ENCODE measurements at regions not wholly inside any gene's neighbourhood (a gene's known extent, or its start where the extent isn't known, plus 50 kb on each side); places are given as distances from the start of the nearest gene placed in this dataset.
"Not testable (repeated sequence)": the region's sequence is repeated elsewhere in the genome, so short reads cannot be mapped to it uniquely, and the experiment has no call there.

GRCh38 chrX:95165-95564 is 186.0 kb upstream of the PLCXD1 start:
- H3K36me3 Mint-ChIP-seq (ENCODE audit: low read depth); H3K9me3 Mint-ChIP-seq; H3K4me3 Mint-ChIP-seq; ATAC-seq; H3K27me3 Mint-ChIP-seq; H3K4me1 Mint-ChIP-seq; DNase-seq: not testable (repeated sequence)
- H3K27ac Mint-ChIP-seq, result peak overlapping the region; percentile 68

All from activated naive CD8-positive, alpha-beta T cell treated with anti-CD3 and anti-CD28 coated beads, Interleukin-2, amount 50 U/mL, for 24 hours (primary cell).